B cell (primary cell): ENCODE measurements at regions not wholly inside any gene's neighbourhood (a gene's known extent, or its start where the extent isn't known, plus 50 kb on each side); places are given as distances from the start of the nearest gene placed in this dataset.

Source experiments
- ATAC-seq: fragments of 200-7000 bp; cut with Tn5 transposase; one replicate; pipeline ENCODE4 v1.10.0; 2021; ENCODE audit warnings: low read depth, mild to moderate bottlenecking, moderate number of reproducible peaks, moderate library complexity
- CTCF ChIA-PET: fragments of 350-600 bp; sonication (Branson Sonifier 250); formaldehyde crosslinking; loops from one replicate; lab custom pipeline; 2021; ENCODE audit warnings: antibody characterized with exemption, inconsistent platforms; lab: Charles Lee
- POLR2A ChIA-PET: fragments of 350-600 bp; sonication (Branson Sonifier 250); formaldehyde crosslinking; loops from one replicate; lab custom pipeline; 2021; ENCODE audit warnings: antibody characterized with exemption; lab: Charles Lee
- DNase-seq: peaks from one replicate; pipeline ENCODE4 v3.0.0; 2013
- H2AFZ ChIP-seq: 2 replicates; pipeline ENCODE4 v1.6.1; 2012; ENCODE audit warnings: mild to moderate bottlenecking, low read depth, low read length; ENCODE audit not compliant: insufficient read depth, poor library complexity, severe bottlenecking
- H3K27ac ChIP-seq, 2 donors: 1 replicate in 1 of 2; 2 replicates in 1 of 2; pipeline ENCODE4 v1.5.1; 2012 to 2013; ENCODE audit warnings: low read length in 2 of 2, mild to moderate bottlenecking in 2 of 2, moderate library complexity in 1 of 2
- H3K27me3 ChIP-seq, 4 experiments: fragments of 200-600 bp in 1 of 4; sonication (generic) in 1 of 4; replicated peaks in 1 of 4; 1 replicate in 2 of 4; 2 replicates in 2 of 4; pipeline versions ENCODE4 v1.6.1 to v1.7.0; 2013 to 2016; ENCODE audit warnings: low read length in 3 of 4, mild to moderate bottlenecking in 2 of 4, mixed read lengths in 1 of 4, moderate library complexity in 1 of 4; ENCODE audit not compliant: insufficient read depth in 4 of 4, control insufficient read depth in 3 of 4; ENCODE audit errors: control extremely low read depth in 1 of 4
- H3K36me3 ChIP-seq, 2 experiments: replicated peaks in 1 of 2; 1 replicate in 1 of 2; 2 replicates in 1 of 2; pipeline versions ENCODE4 v1.6.1 to v1.7.1; 2013; ENCODE audit warnings: low read length in 1 of 2; ENCODE audit not compliant: insufficient read depth in 2 of 2, control insufficient read depth in 1 of 2; ENCODE audit errors: control extremely low read depth in 1 of 2, extremely low read depth in 1 of 2
- H3K4me1 ChIP-seq, 2 donors: fragments of 200-600 bp in 1 of 2; sonication (generic) in 1 of 2; 1 replicate in 1 of 2; 2 replicates in 1 of 2; pipeline versions ENCODE4 v1.5.1 to v1.6.1; 2013 to 2017; ENCODE audit warnings: low read length in 2 of 2; ENCODE audit not compliant: control insufficient read depth in 2 of 2, insufficient read depth in 2 of 2
- H3K4me2 ChIP-seq: replicated peaks from 2 replicates; pipeline ENCODE3; 2012; ENCODE audit warnings: mild to moderate bottlenecking, low read depth, low read length; ENCODE audit not compliant: poor library complexity, severe bottlenecking
- H3K4me3 ChIP-seq, 5 experiments: fragments of 200-600 bp in 1 of 5; sonication (generic) in 1 of 5; 1 replicate in 3 of 5; 2 replicates in 2 of 5; pipeline versions ENCODE4 v1.5.1 to v1.7.0; 2011 to 2016; ENCODE audit warnings: low read length in 4 of 5, mild to moderate bottlenecking in 4 of 5, low read depth in 2 of 5, control low read depth in 1 of 5, moderate library complexity in 1 of 5; ENCODE audit not compliant: insufficient read depth in 1 of 5; ENCODE audit errors: control extremely low read depth in 1 of 5, extremely low read depth in 1 of 5
- H3K79me2 ChIP-seq: fragments of 200-600 bp; sonication (generic); one replicate; pipeline ENCODE4 v1.6.0; 2016; ENCODE audit warnings: low read length; ENCODE audit not compliant: control insufficient read depth, insufficient read depth
- H3K9ac ChIP-seq: fragments of 200-600 bp; sonication (generic); 2 replicates; pipeline ENCODE4 v1.6.1; 2017; ENCODE audit warnings: mild to moderate bottlenecking, low read length, moderate library complexity
- H3K9me3 ChIP-seq, 3 donors: one replicate each; pipeline versions ENCODE4 v1.6.1 to v1.7.1; 2013; ENCODE audit warnings: low read length in 2 of 3; ENCODE audit not compliant: control insufficient read depth in 2 of 3, insufficient read depth in 1 of 3; ENCODE audit errors: control extremely low read depth in 1 of 3
- H4K20me1 ChIP-seq: 2 replicates; pipeline ENCODE4 v1.6.0; 2012; ENCODE audit warnings: mild to moderate bottlenecking, low read length; ENCODE audit not compliant: insufficient read depth, control insufficient read depth, poor library complexity, severe bottlenecking
- H3K27ac Mint-ChIP-seq: one replicate; pipeline ENCODE4 v1.8.0; 2021; ENCODE audit warnings: mixed read lengths
- H3K27me3 Mint-ChIP-seq: one replicate; pipeline ENCODE4 v1.8.0; 2021; ENCODE audit warnings: mixed read lengths
- H3K4me1 Mint-ChIP-seq: one replicate; pipeline ENCODE4 v1.8.0; 2021; ENCODE audit warnings: mixed read lengths
- H3K4me3 Mint-ChIP-seq: one replicate; pipeline ENCODE4 v1.8.0; 2021; ENCODE audit warnings: mixed read lengths
- H3K9me3 Mint-ChIP-seq: one replicate; pipeline ENCODE4 v1.8.0; 2022; ENCODE audit warnings: mixed read lengths; ENCODE audit not compliant: insufficient read depth
- CTCF ChIP-seq: fragments of 200-600 bp; IDR thresholded peaks from one replicate; pipeline ENCODE4 v1.8.0; 2022; ENCODE audit warnings: antibody characterized with exemption, mild to moderate bottlenecking
- EZH2 ChIP-seq: IDR thresholded peaks from 2 replicates; pipeline ENCODE4 v1.6.1; 2012; ENCODE audit warnings: borderline replicate concordance, low read depth, mild to moderate bottlenecking, moderate library complexity, low read length; ENCODE audit not compliant: insufficient read depth, poor library complexity, severe bottlenecking
- WGBS: methylation state at CpG from one replicate; pipeline ENCODE4 v1.1.5; 2013; ENCODE audit warnings: missing lambda C conversion rate; ENCODE audit not compliant: insufficient coverage; 5-methylcytosine and 5-hydroxymethylcytosine counted together
- intact Hi-C: fragments of 100-400 bp; cut with micrococcal nuclease; formaldehyde crosslinking; loops from one replicate; pipeline ENCODE4 v1.10.0; 2022

GRCh38 chr3:31331278-31331677 is 201.4 kb upstream of the STT3B start:
- Histone ChIP-seq H3K4me2 (no peak overlapping the region), H4K20me1 (no peaks in the 10 kb centered on the region), H3K27me3 (no peaks in the 10 kb centered on the region), H3K79me2 (no peaks in the 10 kb centered on the region), H3K36me3 (no peaks in the 10 kb centered on the region), H3K4me1 (no peaks in the 10 kb centered on the region), H3K4me3 (no peak overlapping the region), H3K27ac (no peak overlapping the region), H3K9ac (no peak overlapping the region), H2AFZ (no peak overlapping the region), H3K9me3 (peaks cover 0 to 13% (median 0%) of the 10 kb centered on the region in 3 donors)
- WGBS = no CpG with 5 or more reads among the region's 3 CpGs
- DNase-seq (no peak), ATAC-seq (no peak)
- Mint-ChIP-seq H3K4me1 (no peaks in the 10 kb centered on the region), H3K27ac (no peak overlapping the region), H3K9me3 (peaks cover 12% of the 10 kb centered on the region), H3K27me3 (peaks cover 21% of the 10 kb centered on the region), H3K4me3 (no peak overlapping the region)
- no peak for TF ChIP-seq CTCF
- no peak for TF ChIP-seq EZH2
- ChIA-PET CTCF (no interaction called here), POLR2A (no interaction called here)
- intact Hi-C loops = no loop called here

GRCh38 chr3:31341130-31341529 is 191.6 kb upstream of the STT3B start:
- H3K4me1 ChIP-seq = no peaks in the 10 kb centered on the region
- H3K9me3 Mint-ChIP-seq = no peaks in the 10 kb centered on the region
- H3K4me3 ChIP-seq = no peak overlapping the region
- DNase-seq (no peak), ATAC-seq (no peak)
- no peak overlapping the region for H3K4me2 ChIP-seq
- POLR2A ChIA-PET = no interaction called here
- H3K9me3 ChIP-seq = no peaks in the 10 kb centered on the region
- 94% methylated on average over 2 of the region's 2 CpGs for WGBS
- no peaks in the 10 kb centered on the region for H3K4me1 Mint-ChIP-seq
- TF ChIP-seq EZH2 (no peak), CTCF (no peak)
- CTCF ChIA-PET = interaction anchor here (0.7 kb wide), 1 partner anchor 9 kb away, joined by 3 read pairs; no protein-coding TSS in a partner anchor
- no peaks in the 10 kb centered on the region for H3K27me3 Mint-ChIP-seq
- H3K9ac ChIP-seq = no peak overlapping the region
- no peaks in the 10 kb centered on the region for H3K79me2 ChIP-seq
- H3K27ac Mint-ChIP-seq = no peak overlapping the region
- H4K20me1 ChIP-seq = no peaks in the 10 kb centered on the region
- no peak overlapping the region for H3K4me3 Mint-ChIP-seq
- H3K36me3 ChIP-seq = no peaks in the 10 kb centered on the region
- no peak overlapping the region for H3K27ac ChIP-seq
- H3K27me3 ChIP-seq = no peaks in the 10 kb centered on the region
- H2AFZ ChIP-seq = no peak overlapping the region
- intact Hi-C loops = no loop called here
